Progenitor cell of endocrine pancreas (in vitro differentiated cells): ENCODE measurements at regions not wholly inside any gene's neighbourhood (a gene's known extent, or its start where the extent isn't known, plus 50 kb on each side); places are given as distances from the start of the nearest gene placed in this dataset.

Experiments
- DNase-seq: peaks from one replicate; pipeline ENCODE4 v3.0.0; 2021; ENCODE audit warnings: low spot score; ENCODE audit not compliant: unreplicated experiment
- H3K27ac Mint-ChIP-seq: 2 replicates; pipeline ENCODE4 v1.8.0; 2021; ENCODE audit warnings: mild to moderate bottlenecking, moderate library complexity, mixed read lengths
- H3K27me3 Mint-ChIP-seq: 2 replicates; pipeline ENCODE4 v1.8.0; 2021; ENCODE audit warnings: mixed read lengths
- H3K36me3 Mint-ChIP-seq: 2 replicates; pipeline ENCODE4 v1.8.0; 2022; ENCODE audit warnings: mixed read lengths; ENCODE audit not compliant: insufficient read depth
- H3K4me1 Mint-ChIP-seq: 2 replicates; pipeline ENCODE4 v1.8.0; 2021; ENCODE audit warnings: low read depth, mixed read lengths
- H3K4me3 Mint-ChIP-seq: 2 replicates; pipeline ENCODE4 v1.8.0; 2021; ENCODE audit warnings: low read depth, mild to moderate bottlenecking, moderate library complexity, mixed read lengths
- H3K9me3 Mint-ChIP-seq: 2 replicates; pipeline ENCODE4 v1.8.0; 2021; ENCODE audit warnings: low read depth, mixed read lengths
- CTCF ChIP-seq: fragments of 200-600 bp; sonication (generic); IDR thresholded peaks from one replicate; pipeline ENCODE4 v1.5.0; 2021; ENCODE audit warnings: antibody characterized with exemption, mild to moderate bottlenecking; ENCODE audit not compliant: unreplicated experiment

DNA sequence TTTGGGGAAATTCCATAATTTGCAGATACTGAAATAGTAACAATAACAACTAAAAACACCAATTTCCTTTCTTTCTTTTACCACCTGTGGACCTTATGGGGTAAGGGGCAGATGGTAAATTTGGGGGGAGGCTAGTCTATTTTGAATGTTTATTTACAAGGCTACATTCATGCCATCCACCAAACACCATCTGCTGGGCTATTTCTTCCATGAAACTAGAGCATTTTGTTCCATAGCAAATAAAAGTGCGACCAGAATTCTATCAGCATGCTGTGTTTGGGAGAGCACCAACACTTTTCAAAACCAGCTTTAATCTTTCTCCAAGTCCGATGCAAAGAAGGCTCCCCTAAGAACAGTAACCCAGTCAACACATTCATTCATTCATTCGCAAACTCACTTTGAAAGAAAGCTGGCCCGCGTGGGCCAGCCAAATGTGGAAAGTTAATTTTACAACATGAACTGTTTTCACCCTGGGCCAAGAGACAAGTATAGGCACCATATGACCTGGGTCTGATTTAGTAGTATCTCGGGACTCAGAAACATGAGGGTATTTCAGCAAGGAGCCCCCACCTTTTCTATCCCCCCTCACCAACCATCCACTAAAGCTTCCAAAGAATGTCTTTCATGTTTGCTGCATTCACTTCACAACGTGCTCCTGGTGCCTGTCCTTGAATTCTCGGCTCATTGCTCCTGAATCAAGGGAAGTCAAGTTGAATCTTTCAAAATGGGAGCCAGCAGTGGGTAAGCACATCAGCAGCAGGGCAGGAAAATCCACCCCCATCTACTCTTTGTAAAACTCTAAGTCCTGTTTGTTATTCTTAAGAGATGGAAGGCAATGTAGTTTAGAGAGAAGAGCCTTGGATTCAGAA is 210.6 kb downstream of the C1D start:
- DNase-seq, result no peak
- no peaks in the 10 kb centered on the region for H3K9me3 Mint-ChIP-seq
- no peak overlapping the region for H3K4me3 Mint-ChIP-seq
- no peaks in the 10 kb centered on the region for H3K36me3 Mint-ChIP-seq
- H3K27me3 Mint-ChIP-seq, result peaks cover 10% of the 10 kb centered on the region
- no peak overlapping the region for H3K27ac Mint-ChIP-seq
- no peak for TF ChIP-seq CTCF
- no peaks in the 10 kb centered on the region for H3K4me1 Mint-ChIP-seq

- Mint-ChIP-seq H3K4me3 (no peak overlapping the region), H3K36me3 (no peaks in the 10 kb centered on the region), H3K9me3 (no peaks in the 10 kb centered on the region), H3K4me1 (no peaks in the 10 kb centered on the region), H3K27ac (no peak overlapping the region), H3K27me3 (peaks cover 10% of the 10 kb centered on the region)
- TF ChIP-seq CTCF, result no peak
- DNase-seq, result no peak
These were observed 208.6 kb downstream of the C1D start for GRCh38 chr2:67854103-67854743.

DNA sequence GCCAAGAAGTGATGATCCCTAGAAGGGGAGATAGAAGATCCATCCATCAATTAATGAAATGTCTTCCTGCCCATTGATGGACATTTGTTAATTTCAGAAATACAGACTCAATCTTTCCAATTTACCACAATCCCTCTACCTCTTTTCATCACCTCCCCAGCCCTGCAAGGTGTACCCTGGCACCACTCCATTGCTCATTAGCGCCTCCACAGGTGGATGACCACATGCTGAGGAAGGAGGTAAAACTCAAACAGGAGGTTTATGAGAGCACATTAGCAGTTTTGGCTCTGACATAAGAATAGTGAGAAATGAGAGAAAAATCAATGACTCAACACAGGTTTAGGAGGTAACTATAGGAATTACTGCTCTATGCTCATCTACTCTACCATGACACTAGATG is 208.0 kb downstream of the C1D start:
- no peak for DNase-seq
- H3K27ac Mint-ChIP-seq, result no peak overlapping the region
- peaks cover 10% of the 10 kb centered on the region for H3K27me3 Mint-ChIP-seq
- H3K4me3 Mint-ChIP-seq, result no peak overlapping the region
- no peaks in the 10 kb centered on the region for H3K36me3 Mint-ChIP-seq
- H3K4me1 Mint-ChIP-seq, result no peaks in the 10 kb centered on the region
- TF ChIP-seq CTCF, result no peak
- H3K9me3 Mint-ChIP-seq, result no peaks in the 10 kb centered on the region

DNA sequence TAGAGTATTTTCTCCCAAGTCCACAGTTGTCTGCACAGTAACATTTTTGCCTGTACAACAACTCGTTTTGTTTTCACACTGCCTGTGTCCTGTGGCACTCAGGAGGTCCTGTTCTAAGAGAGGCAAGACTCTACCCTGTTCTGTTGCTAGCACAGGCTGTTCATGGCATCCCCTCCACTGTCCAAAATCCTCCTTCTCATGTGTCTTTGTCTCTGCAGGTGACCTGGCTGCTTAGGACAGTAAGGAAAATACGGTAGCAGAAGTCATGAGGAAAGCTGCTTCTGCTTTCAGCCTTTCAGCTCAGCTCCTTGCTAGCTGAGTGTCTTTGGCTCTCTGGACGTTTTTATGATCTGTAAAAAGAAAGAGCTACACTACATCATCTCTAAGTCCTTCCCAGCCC is 205.9 kb downstream of the C1D start:
- no peaks in the 10 kb centered on the region for H3K4me1 Mint-ChIP-seq
- no peaks in the 10 kb centered on the region for H3K9me3 Mint-ChIP-seq
- no peak overlapping the region for H3K4me3 Mint-ChIP-seq
- DNase-seq, result no peak
- peaks cover 11% of the 10 kb centered on the region for H3K27me3 Mint-ChIP-seq
- TF ChIP-seq CTCF, result no peak
- no peak overlapping the region for H3K27ac Mint-ChIP-seq
- no peaks in the 10 kb centered on the region for H3K36me3 Mint-ChIP-seq

- no peaks in the 10 kb centered on the region for H3K9me3 Mint-ChIP-seq
- no peak for TF ChIP-seq CTCF
- no peak overlapping the region for H3K4me3 Mint-ChIP-seq
- no peaks in the 10 kb centered on the region for H3K4me1 Mint-ChIP-seq
- no peak for DNase-seq
- no peak overlapping the region for H3K27ac Mint-ChIP-seq
- peaks cover 7% of the 10 kb centered on the region for H3K27me3 Mint-ChIP-seq
- no peaks in the 10 kb centered on the region for H3K36me3 Mint-ChIP-seq
These were observed 205.0 kb downstream of the C1D start for GRCh38 chr2:67857836-67858235.
